GM19395 (cell line): ENCODE measurements at regions not wholly inside any gene's neighbourhood (a gene's known extent, or its start where the extent isn't known, plus 50 kb on each side); places are given as distances from the start of the nearest gene placed in this dataset.
"Not testable (repeated sequence)": the region's sequence is repeated elsewhere in the genome, so short reads cannot be mapped to it uniquely, and the experiment has no call there.

Source experiments
- ATAC-seq: cut with Tn5 transposase; IDR thresholded peaks from one replicate; pipeline ENCODE4 v1.9.1; 2021; ENCODE audit warnings: mild to moderate bottlenecking, moderate library complexity; ENCODE audit not compliant: unreplicated experiment

GRCh38 chr7:65509368-65510186 is 135.9 kb downstream of the ZNF92 start:
- no peak for ATAC-seq

- ATAC-seq: not testable (repeated sequence)
These were observed 136.5 kb downstream of the ZNF92 start for GRCh38 chr7:65510187-65510538.

- not testable (repeated sequence) for ATAC-seq
These were observed 146.1 kb downstream of the ZNF92 start for GRCh38 chr7:65519751-65520150.

GRCh38 chr7:65545465-65546161 is 172.0 kb downstream of the ZNF92 start:
- not testable (repeated sequence) for ATAC-seq

GRCh38 chr7:65549589-65550443 is 176.2 kb downstream of the ZNF92 start:
- ATAC-seq: not testable (repeated sequence)

GRCh38 chr7:65550444-65550809 is 176.8 kb downstream of the ZNF92 start:
- ATAC-seq: not testable (repeated sequence)

GRCh38 chr7:65551042-65551441 is 177.4 kb downstream of the ZNF92 start:
- ATAC-seq: not testable (repeated sequence)

GRCh38 chr7:65554553-65555476 is 181.2 kb downstream of the ZNF92 start:
- not testable (repeated sequence) for ATAC-seq

GRCh38 chr7:65558584-65558983 is 184.9 kb downstream of the ZNF92 start:
- ATAC-seq: not testable (repeated sequence)

- not testable (repeated sequence) for ATAC-seq
These were observed 188.2 kb downstream of the ZNF92 start for GRCh38 chr7:65561786-65562372.

GRCh38 chr7:65562522-65562921 is 188.9 kb downstream of the ZNF92 start:
- ATAC-seq: peak; percentile 67

GRCh38 chr7:65563333-65563732 is 189.7 kb downstream of the ZNF92 start:
- not testable (repeated sequence) for ATAC-seq

GRCh38 chr7:65568226-65568625 is 194.6 kb downstream of the ZNF92 start:
- ATAC-seq: not testable (repeated sequence)

- not testable (repeated sequence) for ATAC-seq
These were observed 197.3 kb downstream of the ZNF92 start for GRCh38 chr7:65570990-65571389.

- not testable (repeated sequence) for ATAC-seq
These were observed 198.9 kb downstream of the ZNF92 start for GRCh38 chr7:65572581-65572980.

GRCh38 chr7:65576370-65576769 is 202.7 kb downstream of the ZNF92 start:
- ATAC-seq: not testable (repeated sequence)

- not testable (repeated sequence) for ATAC-seq
These were observed 209.0 kb downstream of the ZNF92 start for GRCh38 chr7:65582518-65583119.

- not testable (repeated sequence) for ATAC-seq
These were observed 228.8 kb downstream of the ZNF92 start for GRCh38 chr7:65602495-65602894.

- ATAC-seq: no peak
These were observed 235.5 kb downstream of the ZNF92 start for GRCh38 chr7:65609131-65609530.
